Transverse colon (tissue), 4 donors: ENCODE measurements at regions not wholly inside any gene's neighbourhood (a gene's known extent, or its start where the extent isn't known, plus 50 kb on each side); places are given as distances from the start of the nearest gene placed in this dataset.
A peak's percentile ranks its signal among the peaks of the same experiment; 100 is the strongest.

Experiments used
- DNase-seq: peaks from one replicate; pipeline ENCODE4 v3.0.0-alpha.2; 2019
- H3K27ac ChIP-seq, 4 donors: fragments of 200-600 bp; sonication (generic); 2 replicates each; pipeline ENCODE4 v1.5.1; 2016 to 2018; ENCODE audit warnings: inconsistent platforms in 4 of 4
- H3K27me3 ChIP-seq: fragments of 200-600 bp; sonication (generic); 2 replicates; pipeline ENCODE4 v1.5.1; 2017; ENCODE audit warnings: inconsistent platforms
- H3K36me3 ChIP-seq, 4 donors: fragments of 200-600 bp; sonication (generic); 2 replicates each; pipeline ENCODE4 v1.5.1; 2017 to 2019; ENCODE audit warnings: inconsistent platforms in 4 of 4
- H3K4me1 ChIP-seq, 4 donors: fragments of 200-600 bp; sonication (generic); 2 replicates each; pipeline ENCODE4 v1.5.1; 2017 to 2020; ENCODE audit warnings: inconsistent platforms in 4 of 4
- H3K4me3 ChIP-seq, 4 donors: fragments of 200-600 bp; sonication (generic); 1 replicate in 1 of 4; 2 replicates in 3 of 4; pipeline versions ENCODE4 v1.5.1 to v1.6.1; 2017 to 2019; ENCODE audit warnings: inconsistent platforms in 4 of 4
- H3K9me3 ChIP-seq, 2 donors: fragments of 200-600 bp; sonication (generic); 2 replicates each; pipeline ENCODE4 v1.5.1; 2017 to 2019; ENCODE audit warnings: inconsistent platforms in 2 of 2
- EP300 ChIP-seq: sonication (generic); formaldehyde crosslinking; IDR thresholded peaks from one replicate; pipeline ENCODE4 v1.6.1; 2017; ENCODE audit warnings: antibody characterized with exemption, low read depth
- POLR2A ChIP-seq: fragments of 450-650 bp; IDR thresholded peaks from one replicate; pipeline ENCODE4 v1.6.1; 2016; ENCODE audit warnings: antibody characterized with exemption, mild to moderate bottlenecking, moderate library complexity
- POLR2AphosphoS5 ChIP-seq, 3 donors: sonication (generic); formaldehyde crosslinking; IDR thresholded peaks; one replicate each; pipeline ENCODE4 v1.6.1; 2016; ENCODE audit warnings: antibody characterized with exemption in 3 of 3
- WGBS, 2 donors: methylation state at CpG; one replicate each; pipeline ENCODE4 v1.1.5; 2018; ENCODE audit warnings: low coverage in 1 of 2; 5-methylcytosine and 5-hydroxymethylcytosine counted together
- in situ Hi-C, 4 donors: fragments of 200-750 bp; cut with MboI; loops; one replicate each; pipeline versions ENCODE4 v1.15.0 to v1.15.1; 2017; ENCODE audit warnings: low sequenced_read_pairs in 3 of 4, low pct_ligation_motif_present in 1 of 4, low pct_unique_long_range_greater_than_20kb in 1 of 4
- intact Hi-C: fragments of 100-400 bp; cut with DNase I; formaldehyde crosslinking; loops from one replicate; pipeline ENCODE4 v1.15.1; 2023; ENCODE audit warnings: low total_unique reads
- TF ChIP-seq, protein P1 (sequence below), 5 experiments: fragments of 200-600 bp in 3 of 5; fragments of 450-650 bp in 2 of 5; sonication (generic) in 3 of 5; IDR thresholded peaks; 1 replicate in 2 of 5; 2 replicates in 3 of 5; pipeline ENCODE4 v1.5.1; 2016 to 2017; ENCODE audit warnings: antibody characterized with exemption in 5 of 5, inconsistent platforms in 3 of 5, mild to moderate bottlenecking in 2 of 5, moderate library complexity in 1 of 5

GRCh38 chr4:140809676-140810075 lies 53.5 kb upstream of the TBC1D9 start:
- Histone ChIP-seq H3K27ac (peak overlapping the region in 2 of 4 donors; percentile 8 to 16), H3K27me3 (no peaks in the 10 kb centered on the region), H3K36me3 (no peaks in the 10 kb centered on the region), H3K4me1 (peaks cover 0 to 8% (median 1%) of the 10 kb centered on the region in 4 donors), H3K9me3 (no peaks in the 10 kb centered on the region), H3K4me3 (no peak overlapping the region)
- in situ Hi-C loops (no loop called here), intact Hi-C loops (no loop called here)
- no peak for TF ChIP-seq EP300
- TF ChIP-seq, protein P1, sequence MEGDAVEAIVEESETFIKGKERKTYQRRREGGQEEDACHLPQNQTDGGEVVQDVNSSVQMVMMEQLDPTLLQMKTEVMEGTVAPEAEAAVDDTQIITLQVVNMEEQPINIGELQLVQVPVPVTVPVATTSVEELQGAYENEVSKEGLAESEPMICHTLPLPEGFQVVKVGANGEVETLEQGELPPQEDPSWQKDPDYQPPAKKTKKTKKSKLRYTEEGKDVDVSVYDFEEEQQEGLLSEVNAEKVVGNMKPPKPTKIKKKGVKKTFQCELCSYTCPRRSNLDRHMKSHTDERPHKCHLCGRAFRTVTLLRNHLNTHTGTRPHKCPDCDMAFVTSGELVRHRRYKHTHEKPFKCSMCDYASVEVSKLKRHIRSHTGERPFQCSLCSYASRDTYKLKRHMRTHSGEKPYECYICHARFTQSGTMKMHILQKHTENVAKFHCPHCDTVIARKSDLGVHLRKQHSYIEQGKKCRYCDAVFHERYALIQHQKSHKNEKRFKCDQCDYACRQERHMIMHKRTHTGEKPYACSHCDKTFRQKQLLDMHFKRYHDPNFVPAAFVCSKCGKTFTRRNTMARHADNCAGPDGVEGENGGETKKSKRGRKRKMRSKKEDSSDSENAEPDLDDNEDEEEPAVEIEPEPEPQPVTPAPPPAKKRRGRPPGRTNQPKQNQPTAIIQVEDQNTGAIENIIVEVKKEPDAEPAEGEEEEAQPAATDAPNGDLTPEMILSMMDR (IDR thresholded peaks at IDR 0.05): no peak
- DNase-seq: no peak
- WGBS, 2 donors: 66 to 77% methylated on average over 5 to 6 of the region's 6 CpGs

DNA sequence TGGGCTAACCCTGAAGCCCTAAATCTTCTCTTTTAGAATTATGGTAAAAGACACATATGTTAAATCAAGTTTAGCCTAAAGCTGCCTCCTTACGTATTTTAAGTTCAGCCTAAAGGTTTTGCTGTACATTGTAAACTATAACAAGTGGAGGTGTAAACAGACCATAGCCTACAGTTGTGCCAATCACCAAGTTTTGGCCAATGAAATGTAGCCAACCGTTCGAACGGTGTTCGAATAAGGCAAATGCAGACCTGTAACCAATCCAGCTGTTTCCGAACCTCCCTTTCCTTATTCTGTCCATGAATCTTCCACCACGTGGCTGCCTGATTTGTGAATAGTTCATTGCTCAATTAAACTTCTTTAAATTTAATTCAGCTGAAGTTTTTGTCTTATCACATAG lies 52.1 kb upstream of the TBC1D9 start:
- in situ Hi-C loops (no loop called here), intact Hi-C loops (no loop called here)
- Histone ChIP-seq H3K27me3 (no peaks in the 10 kb centered on the region), H3K27ac (peak overlapping the region; percentile 13 to 62 (median 41)), H3K4me3 (no peak overlapping the region), H3K36me3 (no peaks in the 10 kb centered on the region), H3K4me1 (peaks cover 0 to 8% (median 1%) of the 10 kb centered on the region in 4 donors), H3K9me3 (no peaks in the 10 kb centered on the region)
- TF ChIP-seq EP300: no peak
- no peak for TF ChIP-seq POLR2AphosphoS5 (IDR thresholded peaks at IDR 0.05)
- TF ChIP-seq, protein P1 (IDR thresholded peaks at IDR 0.05): no peak
- TF ChIP-seq POLR2A: no peak
- WGBS, 2 donors: 56 to 90% methylated on average over 7 of the region's 7 CpGs
- DNase-seq: no peak

DNA sequence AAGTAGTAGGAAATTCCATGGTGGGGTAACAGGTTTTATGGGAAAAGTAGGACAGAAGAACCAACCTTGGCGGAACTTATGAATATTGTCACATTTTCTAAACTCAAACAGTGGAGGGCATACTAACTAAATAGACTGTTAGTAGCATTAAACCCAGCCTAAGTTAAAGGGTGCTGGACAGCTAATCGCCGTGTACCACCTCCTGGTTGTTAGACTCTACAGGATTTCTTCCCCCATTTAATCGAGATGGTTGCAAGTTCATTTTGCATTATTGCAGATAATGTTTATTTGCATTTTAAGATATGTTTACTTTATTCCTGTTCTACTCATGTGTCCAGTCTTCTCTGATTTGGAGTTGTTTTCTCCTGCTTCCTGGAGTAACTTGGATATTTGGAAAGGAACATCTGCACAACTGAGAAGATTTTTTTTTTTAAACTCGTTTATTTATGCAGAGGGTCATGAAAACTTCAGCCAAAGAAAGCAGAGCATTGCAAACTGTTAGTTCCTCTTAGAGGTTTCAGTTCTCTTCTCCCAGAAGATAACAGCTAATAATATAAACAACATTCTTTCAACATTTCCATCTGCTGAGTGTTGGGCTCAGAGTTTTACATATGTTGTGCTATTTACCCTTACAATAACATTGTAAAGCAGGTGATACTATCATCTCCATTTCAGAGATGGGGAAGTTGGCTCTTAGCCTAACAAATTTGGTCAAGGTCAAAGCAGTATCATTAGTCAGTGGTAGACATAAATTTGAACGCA lies 51.5 kb upstream of the TBC1D9 start:
- intact Hi-C loops: no loop called here
- H3K36me3 ChIP-seq: no peaks in the 10 kb centered on the region
- H3K4me1 ChIP-seq: peaks cover 0 to 8% (median 1%) of the 10 kb centered on the region in 4 donors
- 42 to 50% methylated on average over 6 of the region's 6 CpGs for WGBS, 2 donors
- no peaks in the 10 kb centered on the region for H3K27me3 ChIP-seq
- no peak overlapping the region for H3K4me3 ChIP-seq
- in situ Hi-C loops: no loop called here
- peak overlapping the region; percentile 37 to 62 (median 44) for H3K27ac ChIP-seq
- TF ChIP-seq EP300 (no peak), POLR2AphosphoS5 (IDR thresholded peaks at IDR 0.05) (no peak), POLR2A (no peak)
- TF ChIP-seq, protein P1 (IDR thresholded peaks at IDR 0.05): no peak
- H3K9me3 ChIP-seq: no peaks in the 10 kb centered on the region
- no peak for DNase-seq

DNA sequence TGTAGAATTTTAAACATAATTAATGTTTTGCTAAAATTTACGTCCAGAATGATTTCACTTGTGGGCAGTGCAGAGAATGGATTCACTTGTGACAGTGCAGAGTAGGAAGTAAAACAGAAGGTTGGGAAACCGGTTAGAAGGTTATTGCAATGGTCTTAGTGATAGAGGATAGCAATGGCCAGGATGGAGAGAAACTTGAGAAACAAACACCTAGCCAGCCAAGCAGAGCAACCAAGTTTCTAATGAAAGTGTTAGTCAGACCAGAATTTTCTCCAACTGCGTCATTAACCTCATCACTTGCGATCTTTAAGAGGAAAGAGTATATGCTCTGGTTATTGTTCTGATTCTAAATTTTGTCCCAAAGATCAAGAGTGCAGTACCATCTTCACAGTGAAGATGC lies 50.0 kb upstream of the TBC1D9 start:
- Histone ChIP-seq H3K27me3 (no peaks in the 10 kb centered on the region), H3K27ac (no peak overlapping the region), H3K4me1 (peaks cover 0 to 8% (median 1%) of the 10 kb centered on the region in 4 donors), H3K36me3 (no peaks in the 10 kb centered on the region), H3K4me3 (no peak overlapping the region), H3K9me3 (no peaks in the 10 kb centered on the region)
- TF ChIP-seq POLR2A (no peak), EP300 (no peak), POLR2AphosphoS5 (IDR thresholded peaks at IDR 0.05) (no peak)
- TF ChIP-seq, protein P1 (IDR thresholded peaks at IDR 0.05): no peak
- DNase-seq: no peak
- 71 to 85% methylated on average over 4 of the region's 4 CpGs for WGBS, 2 donors
- intact Hi-C loops (no loop called here), in situ Hi-C loops (no loop called here)
